M059J (cell line): ENCODE measurements at regions not wholly inside any gene's neighbourhood (a gene's known extent, or its start where the extent isn't known, plus 50 kb on each side); places are given as distances from the start of the nearest gene placed in this dataset.

Source experiments
- DNase-seq: peaks from one replicate; pipeline ENCODE4 v3.0.0-alpha.2; 2012; ENCODE audit warnings: low read depth

- no peak for DNase-seq
Observed at GRCh38 chr12:93297536-93297935, 80.2 kb upstream of the NUDT4 start.

DNA sequence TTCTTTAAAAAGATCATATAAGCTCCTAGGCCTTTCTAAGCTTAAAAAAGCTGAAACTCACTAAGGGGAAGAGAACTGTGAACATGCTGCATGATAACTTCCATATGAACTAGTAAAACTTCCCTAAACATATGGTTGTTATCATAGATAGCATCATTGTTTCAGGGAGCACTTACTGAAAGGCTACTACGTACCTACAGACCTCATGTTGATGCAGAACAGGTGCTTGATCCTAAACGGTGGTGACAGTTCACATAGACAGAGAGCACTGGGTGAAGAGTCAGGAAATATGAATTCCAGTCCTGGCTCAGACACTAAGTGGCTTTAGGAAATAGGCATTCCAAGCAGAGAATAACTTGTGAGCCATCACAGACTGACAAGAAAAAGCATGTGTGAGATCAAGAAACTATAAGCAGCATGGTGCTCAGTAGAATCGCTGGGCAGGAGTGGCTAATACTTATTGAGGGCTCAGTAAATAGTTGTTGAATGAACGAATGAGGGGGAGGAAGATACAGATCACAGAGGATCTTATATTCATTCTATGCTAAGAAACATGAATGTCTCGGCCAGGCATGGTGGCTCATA is 78.4 kb upstream of the NUDT4 start:
- no peak for DNase-seq

DNA sequence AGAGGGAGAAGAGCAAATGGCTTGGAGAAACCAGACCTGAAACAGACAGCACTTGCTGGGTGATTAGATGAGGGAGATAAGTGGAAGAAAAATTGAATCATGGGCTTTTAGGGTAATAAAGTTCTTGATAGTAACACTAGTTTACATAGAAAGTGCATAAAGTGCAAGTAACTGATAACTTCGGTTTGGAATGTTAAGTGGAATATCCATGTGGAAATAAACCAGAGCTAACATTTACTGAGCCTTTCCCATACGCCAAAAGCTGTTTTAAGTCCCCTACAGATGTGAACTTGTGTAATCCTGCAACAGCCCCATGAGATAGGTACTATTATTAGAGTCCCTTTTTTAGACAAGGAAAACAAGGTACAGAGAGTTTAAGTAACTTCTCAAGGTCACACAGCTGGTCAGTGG is 77.1 kb upstream of the NUDT4 start:
- no peak for DNase-seq

GRCh38 chr12:93302331-93303229 is 75.1 kb upstream of the NUDT4 start:
- peak; percentile 83 for DNase-seq

GRCh38 chr12:93306636-93307035 is 71.1 kb upstream of the NUDT4 start:
- DNase-seq = no peak

- DNase-seq = no peak
Observed at GRCh38 chr12:93308281-93308680, 69.4 kb upstream of the NUDT4 start.

DNA sequence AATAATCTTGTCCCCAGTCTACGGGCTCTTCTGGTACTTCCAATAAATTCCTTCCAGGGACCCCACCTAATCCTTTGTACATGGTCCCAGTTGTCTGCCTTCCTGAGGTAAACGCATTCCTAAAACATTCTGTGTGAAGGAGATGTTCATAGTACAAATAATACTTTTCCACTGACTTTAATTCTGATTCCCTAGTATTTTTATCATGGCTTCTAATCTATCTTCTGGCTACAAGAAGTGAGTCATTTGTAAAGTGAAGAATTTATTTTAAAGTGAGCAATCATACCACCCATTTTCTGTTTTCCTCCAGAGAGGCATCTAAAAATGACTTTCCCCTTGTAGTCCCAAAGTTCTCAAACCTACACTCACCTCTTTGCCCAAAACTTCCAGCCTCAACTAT is 65.9 kb upstream of the NUDT4 start:
- DNase-seq = peak; percentile 41

DNA sequence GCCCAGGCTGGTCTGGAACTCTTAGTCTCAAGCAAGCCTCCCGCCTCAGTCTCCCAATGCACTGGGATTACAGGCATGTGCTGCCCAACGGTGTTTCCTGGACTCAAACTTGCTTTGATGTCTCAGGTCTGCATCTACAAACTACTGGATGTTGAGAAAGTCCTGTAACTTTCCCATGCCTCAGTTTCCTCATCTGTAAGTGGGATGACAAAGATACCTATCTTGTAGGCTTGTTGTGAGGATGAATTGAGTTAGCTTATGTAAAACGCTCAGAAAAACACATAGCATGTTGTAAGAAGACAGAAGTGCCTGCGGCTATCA is 63.6 kb upstream of the NUDT4 start:
- DNase-seq = no peak

- DNase-seq = no peak
Observed at GRCh38 chr12:93315385-93315906, 62.3 kb upstream of the NUDT4 start.

- no peak for DNase-seq
Observed at GRCh38 chr12:93315907-93316622, 61.7 kb upstream of the NUDT4 start.

- no peak for DNase-seq
Observed at GRCh38 chr12:93316623-93316971, 61.1 kb upstream of the NUDT4 start.

DNA sequence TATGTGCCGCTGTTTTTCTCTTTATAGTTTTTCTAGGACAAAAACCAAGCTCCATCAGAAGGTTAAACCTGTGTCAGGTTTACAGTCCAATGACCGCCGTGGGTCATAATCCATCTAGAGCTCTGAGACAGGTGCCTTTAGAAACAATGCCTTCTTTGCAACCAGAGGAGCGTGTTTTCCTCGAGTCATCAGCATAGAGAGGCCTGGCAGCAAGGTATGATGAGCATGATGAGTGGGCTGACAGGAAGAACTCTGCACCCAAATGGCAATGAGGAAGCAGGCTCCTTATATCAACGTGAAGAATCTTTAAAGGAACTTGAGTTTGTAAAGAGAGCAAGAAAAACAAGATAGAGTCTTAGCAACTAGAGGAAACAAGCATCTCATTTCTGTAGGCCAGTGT is 60.5 kb upstream of the NUDT4 start:
- peak; percentile 40 for DNase-seq

- peak; percentile 63 for DNase-seq
Observed at GRCh38 chr12:93318720-93319522, 58.8 kb upstream of the NUDT4 start.

DNA sequence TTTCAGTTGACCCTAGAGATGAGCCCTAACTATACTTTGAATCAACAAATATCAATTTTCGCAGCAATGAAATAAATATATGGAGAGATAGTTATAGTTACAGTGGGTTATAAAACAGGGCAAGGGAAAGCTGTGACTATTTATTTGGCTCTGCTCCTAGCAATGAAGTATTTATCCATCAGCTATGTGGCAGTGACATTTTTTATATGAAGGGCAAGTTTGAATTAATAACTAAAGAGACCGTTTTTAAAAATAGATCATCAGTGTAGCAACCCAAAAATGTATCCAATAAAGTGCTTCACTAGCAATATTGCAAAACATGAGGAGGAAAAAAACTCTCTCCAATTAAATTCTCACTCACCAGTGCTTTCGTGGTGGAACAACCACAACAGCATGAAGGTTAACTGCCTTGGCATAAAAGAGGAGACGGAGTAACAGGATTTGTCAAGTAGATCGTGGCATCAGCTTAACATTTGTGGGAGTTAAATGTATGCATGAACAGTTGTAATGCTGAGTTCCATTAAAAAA is 58.1 kb upstream of the NUDT4 start:
- DNase-seq = no peak

DNA sequence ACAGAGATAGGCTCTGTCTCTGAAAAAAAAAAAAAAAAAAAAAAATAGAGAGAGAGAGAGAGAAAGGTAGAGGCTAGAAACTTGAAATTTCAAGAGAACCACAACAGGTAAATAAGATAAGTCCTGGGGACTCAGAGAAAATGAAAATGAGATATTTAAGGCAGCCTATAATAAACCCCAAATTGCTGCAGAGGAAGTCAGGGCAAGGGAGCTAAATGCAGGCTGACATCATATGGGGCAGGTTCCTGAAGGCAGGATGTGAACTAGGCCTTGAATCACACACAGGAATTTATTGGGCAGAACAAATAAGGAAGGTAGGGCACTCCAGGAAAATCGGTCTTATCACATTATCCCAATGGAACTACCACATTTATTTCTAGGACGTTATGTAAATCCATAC is 54.9 kb upstream of the NUDT4 start:
- DNase-seq = peak; percentile 82

GRCh38 chr12:93323625-93324329 is 53.9 kb upstream of the NUDT4 start:
- peak; percentile 67 for DNase-seq

GRCh38 chr12:93325855-93326254 is 51.9 kb upstream of the NUDT4 start:
- DNase-seq = peak; percentile 94
